ENCODE measurements at regions not wholly inside any gene's neighbourhood (a gene's known extent, or its start where the extent isn't known, plus 50 kb on each side); places are given as distances from the start of the nearest gene placed in this dataset.

DNA sequence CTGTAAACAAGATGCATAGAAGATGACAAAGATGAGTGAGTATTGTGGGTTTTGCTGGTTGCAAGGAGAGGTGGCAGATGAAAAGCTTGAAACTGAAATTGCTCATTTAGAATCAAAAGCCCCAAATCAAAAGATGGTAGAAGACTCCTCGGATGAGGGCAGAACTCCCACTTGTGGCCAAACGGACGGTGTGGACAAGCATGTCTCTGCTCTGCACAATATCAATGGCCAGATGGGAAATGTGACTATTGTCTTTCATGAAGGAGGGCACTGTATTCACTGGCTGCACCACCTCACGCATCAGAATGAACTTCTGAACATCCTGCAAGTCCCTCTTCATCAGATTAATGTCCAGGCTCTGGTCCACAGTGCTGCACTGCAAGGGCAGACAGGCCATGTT lies 541.7 kb downstream of the MTRR start:
- Mint-ChIP-seq H3K27ac (no peak overlapping the region), H3K36me3 (no peaks in the 10 kb centered on the region), H3K27me3 (ENCODE audit: low read depth) (peaks cover 57% of the 10 kb centered on the region), H3K9me3 (no peaks in the 10 kb centered on the region), H3K4me1 (peaks cover 20% of the 10 kb centered on the region), H3K4me3 (no peak overlapping the region)
- TF ChIP-seq, protein P1, sequence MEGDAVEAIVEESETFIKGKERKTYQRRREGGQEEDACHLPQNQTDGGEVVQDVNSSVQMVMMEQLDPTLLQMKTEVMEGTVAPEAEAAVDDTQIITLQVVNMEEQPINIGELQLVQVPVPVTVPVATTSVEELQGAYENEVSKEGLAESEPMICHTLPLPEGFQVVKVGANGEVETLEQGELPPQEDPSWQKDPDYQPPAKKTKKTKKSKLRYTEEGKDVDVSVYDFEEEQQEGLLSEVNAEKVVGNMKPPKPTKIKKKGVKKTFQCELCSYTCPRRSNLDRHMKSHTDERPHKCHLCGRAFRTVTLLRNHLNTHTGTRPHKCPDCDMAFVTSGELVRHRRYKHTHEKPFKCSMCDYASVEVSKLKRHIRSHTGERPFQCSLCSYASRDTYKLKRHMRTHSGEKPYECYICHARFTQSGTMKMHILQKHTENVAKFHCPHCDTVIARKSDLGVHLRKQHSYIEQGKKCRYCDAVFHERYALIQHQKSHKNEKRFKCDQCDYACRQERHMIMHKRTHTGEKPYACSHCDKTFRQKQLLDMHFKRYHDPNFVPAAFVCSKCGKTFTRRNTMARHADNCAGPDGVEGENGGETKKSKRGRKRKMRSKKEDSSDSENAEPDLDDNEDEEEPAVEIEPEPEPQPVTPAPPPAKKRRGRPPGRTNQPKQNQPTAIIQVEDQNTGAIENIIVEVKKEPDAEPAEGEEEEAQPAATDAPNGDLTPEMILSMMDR (IDR thresholded peaks at IDR 0.05; ENCODE audit: unreplicated experiment), result no peak
- DNase-seq (ENCODE audit: low spot score in 2 of 2, unreplicated experiment in 2 of 2), result no peak

DNA sequence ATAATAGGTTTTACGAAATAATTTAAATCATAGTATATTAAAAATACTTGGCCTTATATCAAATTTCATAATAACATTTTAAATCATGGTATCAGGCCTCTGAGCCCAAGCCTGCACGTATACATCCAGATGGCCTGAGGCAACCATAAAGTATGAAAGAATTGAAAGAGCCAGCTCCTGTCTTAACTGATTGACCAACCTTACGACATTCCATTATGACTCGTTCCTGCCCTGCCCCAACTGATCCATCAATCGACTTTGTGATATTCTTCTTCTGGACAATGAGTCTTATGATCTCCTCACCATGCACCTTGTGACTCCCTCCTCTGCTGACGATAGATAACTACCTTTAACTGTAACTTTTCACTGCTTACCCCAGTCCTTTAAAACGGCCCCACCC lies 545.0 kb downstream of the MTRR start:
- no peak overlapping the region for H3K4me3 Mint-ChIP-seq
- peaks cover 40% of the 10 kb centered on the region for H3K4me1 Mint-ChIP-seq
- H3K36me3 Mint-ChIP-seq, result no peaks in the 10 kb centered on the region
- TF ChIP-seq, protein P1 (IDR thresholded peaks at IDR 0.05; ENCODE audit: unreplicated experiment), result no peak
- no peak for DNase-seq (ENCODE audit: low spot score in 2 of 2, unreplicated experiment in 2 of 2)
- H3K9me3 Mint-ChIP-seq, result no peaks in the 10 kb centered on the region
- no peak overlapping the region for H3K27ac Mint-ChIP-seq
- H3K27me3 Mint-ChIP-seq (ENCODE audit: low read depth), result peaks cover 51% of the 10 kb centered on the region

DNA sequence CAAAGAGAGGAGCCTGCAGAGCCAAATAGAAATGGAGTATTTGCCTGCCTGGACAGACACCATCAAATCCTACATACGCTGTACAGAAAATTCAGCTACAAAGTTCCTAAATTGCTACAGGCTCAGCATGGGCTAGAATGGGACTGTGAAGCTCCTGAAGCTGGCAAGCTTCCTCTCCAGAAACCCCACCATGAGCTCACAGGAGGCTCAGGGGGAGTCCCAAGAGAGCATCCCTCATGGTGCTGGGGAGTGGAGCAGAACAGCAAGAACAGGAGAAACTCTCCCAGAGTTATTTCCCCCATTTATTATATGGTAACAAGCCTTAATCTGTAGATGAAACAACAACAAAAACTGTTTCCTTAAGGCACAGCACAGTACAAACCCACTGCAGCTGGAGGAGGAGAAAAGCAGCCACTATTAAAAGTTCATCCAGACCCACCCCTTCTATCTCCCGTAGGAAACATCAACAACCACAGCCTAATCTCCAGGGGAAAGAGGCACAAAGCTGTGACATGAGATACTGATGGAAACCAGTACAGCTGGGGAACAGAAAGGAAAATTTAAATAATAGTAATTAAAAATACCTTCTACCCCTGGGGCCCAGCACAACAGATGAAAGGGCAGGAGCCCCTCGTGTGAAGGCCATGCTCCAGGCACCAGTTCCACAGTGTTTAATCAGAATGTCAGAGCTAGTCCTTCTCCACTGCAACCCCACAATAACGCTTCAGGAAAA lies 548.5 kb downstream of the MTRR start:
- peaks cover 40% of the 10 kb centered on the region for H3K4me1 Mint-ChIP-seq
- H3K4me3 Mint-ChIP-seq, result no peak overlapping the region
- H3K27ac Mint-ChIP-seq, result peak overlapping the region; percentile 26
- H3K27me3 Mint-ChIP-seq (ENCODE audit: low read depth), result peaks cover 50% of the 10 kb centered on the region
- TF ChIP-seq, protein P1 (IDR thresholded peaks at IDR 0.05; ENCODE audit: unreplicated experiment), result no peak
- DNase-seq (ENCODE audit: low spot score in 2 of 2, unreplicated experiment in 2 of 2), result no peak
- no peaks in the 10 kb centered on the region for H3K36me3 Mint-ChIP-seq
- no peaks in the 10 kb centered on the region for H3K9me3 Mint-ChIP-seq

DNA sequence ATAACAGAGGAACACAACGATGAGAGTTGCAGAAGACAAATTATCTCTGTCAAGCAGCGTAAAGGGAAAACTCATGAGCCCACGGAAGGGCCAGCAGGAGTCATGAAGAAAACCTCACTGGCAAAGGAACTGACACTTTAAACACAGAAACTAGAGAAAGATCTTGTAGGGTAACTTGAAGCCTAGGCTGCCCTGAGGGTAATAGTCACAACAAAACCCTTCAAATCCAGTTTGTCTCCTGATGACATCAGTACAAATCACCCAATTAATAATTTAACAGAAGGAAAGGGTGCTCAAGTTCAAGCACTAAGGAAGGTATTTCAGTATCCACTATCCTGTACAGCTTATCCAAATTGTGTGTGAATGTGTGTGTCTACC lies 549.1 kb downstream of the MTRR start:
- no peak for DNase-seq (ENCODE audit: low spot score in 2 of 2, unreplicated experiment in 2 of 2)
- peaks cover 36% of the 10 kb centered on the region for H3K4me1 Mint-ChIP-seq
- no peak overlapping the region for H3K4me3 Mint-ChIP-seq
- no peaks in the 10 kb centered on the region for H3K36me3 Mint-ChIP-seq
- no peaks in the 10 kb centered on the region for H3K9me3 Mint-ChIP-seq
- peaks cover 55% of the 10 kb centered on the region for H3K27me3 Mint-ChIP-seq (ENCODE audit: low read depth)
- H3K27ac Mint-ChIP-seq, result peak overlapping the region; percentile 26
- TF ChIP-seq, protein P1 (IDR thresholded peaks at IDR 0.05; ENCODE audit: unreplicated experiment), result no peak

DNA sequence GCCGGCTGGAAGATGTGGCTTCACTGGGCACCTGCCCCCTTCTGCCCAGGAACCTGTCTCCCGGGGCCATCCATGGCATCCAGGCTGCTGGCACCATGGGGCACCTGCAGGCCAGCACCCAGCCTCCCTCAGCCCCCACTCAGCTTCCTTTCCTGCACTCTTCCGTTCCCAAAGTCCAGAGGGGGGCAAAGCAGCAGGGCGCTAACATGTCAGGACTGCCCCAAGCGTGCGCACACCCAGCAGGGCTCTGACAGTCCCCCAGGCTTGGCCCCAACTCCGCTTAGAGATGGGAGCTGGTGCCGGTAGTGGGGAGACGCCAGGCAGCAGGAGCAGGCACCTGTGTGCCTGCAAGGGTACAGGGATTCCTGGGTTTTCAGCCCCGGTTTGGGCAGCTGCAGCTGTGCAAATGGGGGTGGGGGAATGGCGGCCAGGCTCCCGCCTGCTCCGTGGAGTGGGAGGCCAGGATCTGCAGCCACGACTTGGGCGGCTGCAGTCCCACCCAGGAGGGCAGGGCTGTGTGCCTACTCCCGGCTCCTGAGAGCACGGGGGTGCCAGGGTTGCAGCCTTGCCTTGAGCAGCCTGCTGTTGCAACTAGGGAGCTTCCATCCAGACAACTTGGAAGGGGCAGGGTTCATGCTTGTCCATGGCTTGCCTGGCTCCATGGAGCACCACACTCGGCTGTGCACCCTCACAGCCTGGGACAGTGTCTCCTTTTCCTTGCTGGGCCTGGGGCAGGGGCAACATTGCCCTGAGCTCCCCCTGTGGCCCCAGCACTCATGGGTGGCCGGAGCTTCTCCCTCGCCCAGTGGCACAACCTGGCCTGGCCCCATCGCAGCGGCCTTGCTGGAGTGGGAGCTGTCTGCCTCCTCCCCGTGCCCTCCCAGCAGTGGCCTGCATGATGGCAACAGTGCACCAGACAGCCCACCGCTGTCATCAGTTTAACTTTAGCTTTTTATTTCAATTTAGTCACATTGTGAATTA lies 561.1 kb downstream of the MTRR start:
- no peak for DNase-seq (ENCODE audit: low spot score in 2 of 2, unreplicated experiment in 2 of 2)
- TF ChIP-seq, protein P1 (IDR thresholded peaks at IDR 0.05; ENCODE audit: unreplicated experiment), result no peak
- no peak overlapping the region for H3K4me3 Mint-ChIP-seq
- no peaks in the 10 kb centered on the region for H3K36me3 Mint-ChIP-seq
- H3K27ac Mint-ChIP-seq, result no peak overlapping the region
- H3K9me3 Mint-ChIP-seq, result peaks cover 9% of the 10 kb centered on the region
- peaks cover 42% of the 10 kb centered on the region for H3K27me3 Mint-ChIP-seq (ENCODE audit: low read depth)
- no peaks in the 10 kb centered on the region for H3K4me1 Mint-ChIP-seq
